Adrenal gland (tissue), 9 donors: ENCODE measurements at regions not wholly inside any gene's neighbourhood (a gene's known extent, or its start where the extent isn't known, plus 50 kb on each side); places are given as distances from the start of the nearest gene placed in this dataset.

Experiments used
- DNase-seq, 7 donors: peaks; one replicate each; pipeline ENCODE4 v3.0.0-alpha.2; 2019 to 2020
- H3K27ac ChIP-seq, 5 donors: fragments of 200-600 bp; sonication (generic) in 4 of 5; 1 replicate in 3 of 5; 2 replicates in 2 of 5; pipeline versions ENCODE4 v1.5.1 to v1.8.0; 2016 to 2020; ENCODE audit warnings: mild to moderate bottlenecking in 1 of 5
- H3K27me3 ChIP-seq: fragments of 200-600 bp; 2 replicates; pipeline ENCODE4 v1.8.0; 2021
- H3K36me3 ChIP-seq, 2 donors: fragments of 200-600 bp; replicated peaks in 1 of 2; 1 replicate in 1 of 2; 2 replicates in 1 of 2; pipeline versions ENCODE4 v1.5.1 to v1.8.0; 2018 to 2022
- H3K4me1 ChIP-seq, 2 donors: fragments of 200-600 bp; replicated peaks in 1 of 2; 1 replicate in 1 of 2; 2 replicates in 1 of 2; pipeline versions ENCODE4 v1.5.1 to v1.8.0; 2018 to 2021
- H3K4me3 ChIP-seq, 4 donors: fragments of 200-600 bp; sonication (generic) in 3 of 4; one replicate each; pipeline ENCODE4 v1.5.1; 2016 to 2018
- H3K9me3 ChIP-seq, 3 donors: fragments of 200-600 bp; sonication (generic) in 1 of 3; replicated peaks in 1 of 3; 1 replicate in 2 of 3; 2 replicates in 1 of 3; pipeline versions ENCODE4 v1.5.1 to v1.8.0; 2016 to 2021
- CTCF ChIP-seq, 6 experiments: fragments of 450-650 bp in 4 of 6; fragments of 200-600 bp in 2 of 6; sonication (generic) in 1 of 6; IDR thresholded peaks; 1 replicate in 5 of 6; 2 replicates in 1 of 6; pipeline versions ENCODE4 v1.5.1 to v1.8.0; 2016 to 2021; ENCODE audit warnings: antibody characterized with exemption in 6 of 6, mild to moderate bottlenecking in 2 of 6, moderate library complexity in 1 of 6
- POLR2A ChIP-seq, 2 donors: fragments of 450-650 bp; IDR thresholded peaks; one replicate each; pipeline ENCODE4 v1.6.1; 2017; ENCODE audit warnings: antibody characterized with exemption in 2 of 2, mild to moderate bottlenecking in 2 of 2, moderate library complexity in 1 of 2
- WGBS, 4 donors: extraction: QIAGEN DNeasy Blood & Tissue Kit in 2 of 4; methylation state at CpG; one replicate each; pipeline versions ENCODE4 v1.1.5 to v1.1.7; 2013 to 2017; 5-methylcytosine and 5-hydroxymethylcytosine counted together
- intact Hi-C, 2 donors: fragments of 100-400 bp; cut with DNase I; formaldehyde crosslinking; loops; one replicate each; pipeline versions ENCODE4 v1.14.1 to v1.15.0; 2022 to 2023
- donor health status: healthy with polysubstance abuse.
- donor health status: Bipolar disorder and iron deficiency.
- donor health status: DM: yes; HTN: yes; CAD: no.
- donor health status: DM: no; HTN: no; CAD: no.
- donor health status: DM: no; HTN: no; CAD: no.

DNA sequence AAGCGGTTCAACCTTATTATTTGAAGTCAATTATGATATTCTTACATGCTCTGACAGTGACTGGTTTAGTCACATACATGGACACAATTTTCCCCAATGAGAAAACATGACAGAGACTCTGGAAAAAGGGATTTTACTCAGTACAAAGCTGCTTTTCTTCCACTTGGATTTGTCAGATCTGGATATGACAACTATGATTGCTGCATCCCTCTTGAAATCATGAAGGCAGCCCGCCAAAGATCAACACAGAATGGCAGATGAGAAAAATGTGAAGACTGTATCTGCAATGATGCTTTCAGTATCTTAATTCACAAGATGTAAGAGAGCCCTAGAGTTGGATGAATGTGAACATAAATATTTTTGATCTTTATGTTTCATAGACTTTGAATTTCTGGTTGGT, 439.6 kb downstream of the CDH8 start:
- intact Hi-C loops, result no loop called here
- Histone ChIP-seq H3K9me3 (peaks cover 0 to 8% (median 0%) of the 10 kb centered on the region in 3 donors), H3K4me1 (no peaks in the 10 kb centered on the region), H3K27me3 (no peaks in the 10 kb centered on the region), H3K36me3 (no peaks in the 10 kb centered on the region), H3K27ac (no peak overlapping the region), H3K4me3 (no peak overlapping the region)
- TF ChIP-seq POLR2A (IDR thresholded peaks at IDR 0.05) (no peak), CTCF (IDR thresholded peaks at IDR 0.05) (no peak)
- 62 to 86% (median 71%) methylated on average over 2 of the region's 2 CpGs for WGBS, 4 donors
- DNase-seq, result no peak

- Histone ChIP-seq H3K4me1 (no peaks in the 10 kb centered on the region), H3K36me3 (no peaks in the 10 kb centered on the region), H3K9me3 (peaks cover 0 to 8% (median 0%) of the 10 kb centered on the region in 3 donors), H3K27ac (no peak overlapping the region), H3K27me3 (no peaks in the 10 kb centered on the region), H3K4me3 (no peak overlapping the region)
- no peak for TF ChIP-seq POLR2A (IDR thresholded peaks at IDR 0.05)
- TF ChIP-seq CTCF (IDR thresholded peaks at IDR 0.05), result no peak
- no peak for DNase-seq
- intact Hi-C loops, result no loop called here
- WGBS, 4 donors, result 50 to 67% (median 59%) methylated on average over 3 of the region's 3 CpGs
Measured at GRCh38 chr16:61595605-61596004, 440.6 kb downstream of the CDH8 start.

DNA sequence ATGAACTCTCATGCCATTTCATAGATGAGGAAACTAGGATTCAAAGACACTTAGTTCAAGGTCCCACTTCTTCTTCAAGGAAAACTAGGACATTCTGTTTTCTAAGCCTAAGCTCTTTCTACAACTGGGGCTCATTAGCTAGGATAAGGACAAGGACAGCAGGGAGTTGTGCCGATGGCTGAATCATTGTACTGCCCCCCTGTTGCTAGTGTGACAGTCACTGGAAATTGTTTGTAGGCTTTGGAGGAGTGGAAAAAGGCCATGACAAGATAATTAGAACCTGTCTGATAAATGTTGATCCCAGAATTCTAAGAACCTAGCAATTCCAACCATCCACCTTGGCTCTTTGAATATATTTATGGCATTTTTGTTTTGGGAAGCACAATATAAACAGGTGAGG, 445.7 kb downstream of the CDH8 start:
- H3K4me3 ChIP-seq, result no peak overlapping the region
- TF ChIP-seq CTCF (IDR thresholded peaks at IDR 0.05) (no peak), POLR2A (IDR thresholded peaks at IDR 0.05) (no peak)
- intact Hi-C loops, result no loop called here
- no peaks in the 10 kb centered on the region for H3K27me3 ChIP-seq
- WGBS, 4 donors, result 44 to 62% (median 56%) methylated on average over 1 of the region's 1 CpG
- H3K4me1 ChIP-seq, result no peaks in the 10 kb centered on the region
- H3K36me3 ChIP-seq, result no peaks in the 10 kb centered on the region
- no peak overlapping the region for H3K27ac ChIP-seq
- peaks cover 0 to 8% (median 0%) of the 10 kb centered on the region in 3 donors for H3K9me3 ChIP-seq
- DNase-seq, result no peak

DNA sequence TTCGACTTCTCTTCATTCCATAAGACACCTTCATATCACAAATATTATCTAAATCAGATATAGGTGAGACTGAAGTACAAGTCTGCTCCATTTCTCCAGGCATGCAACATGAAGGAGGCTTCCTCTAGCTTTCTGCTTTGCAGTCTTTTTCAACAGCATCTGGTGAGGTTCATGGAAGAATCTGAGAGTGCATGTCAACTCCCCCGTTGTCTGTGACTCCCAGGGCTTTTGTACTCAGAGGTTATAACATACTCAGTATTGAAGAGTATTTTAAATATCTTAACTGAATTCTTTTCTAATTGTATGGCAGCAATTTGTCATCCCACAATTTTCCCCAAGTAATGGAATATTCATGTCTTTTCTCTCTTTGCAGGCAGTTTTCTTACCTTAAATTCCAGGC, 448.7 kb downstream of the CDH8 start:
- intact Hi-C loops, result no loop called here
- WGBS, 4 donors, result 71 to 79% (median 76%) methylated on average over 2 of the region's 2 CpGs
- no peaks in the 10 kb centered on the region for H3K36me3 ChIP-seq
- H3K27ac ChIP-seq, result no peak overlapping the region
- H3K27me3 ChIP-seq, result no peaks in the 10 kb centered on the region
- no peaks in the 10 kb centered on the region for H3K9me3 ChIP-seq
- TF ChIP-seq POLR2A (IDR thresholded peaks at IDR 0.05) (no peak), CTCF (IDR thresholded peaks at IDR 0.05) (no peak)
- no peak overlapping the region for H3K4me3 ChIP-seq
- no peak for DNase-seq
- H3K4me1 ChIP-seq, result no peaks in the 10 kb centered on the region
